IMR-90 (cell line): ENCODE measurements at regions not wholly inside any gene's neighbourhood (a gene's known extent, or its start where the extent isn't known, plus 50 kb on each side); places are given as distances from the start of the nearest gene placed in this dataset.

Experiments used
- ATAC-seq: fragments of 200-7000 bp; cut with Tn5 transposase; 2 replicates; pipeline ENCODE4 v1.9.1; 2020; ENCODE audit warnings: low read depth, mild to moderate bottlenecking, moderate library complexity
- BruUV-seq: library from RNA; stranded (reverse); fragments of 400-500 nt; replicated peaks from 2 replicates; lab custom pipeline; 2021; lab: Mats Ljungman, UMichigan
- CTCF ChIA-PET: fragments of 300-600 bp; formaldehyde crosslinking; extraction: SDS; loops from one replicate; lab custom pipeline; 2021; ENCODE audit warnings: antibody characterized with exemption; lab: Yijun Ruan, JAX
- POLR2A ChIA-PET: fragments of 300-600 bp; sonication (Branson Sonifier 250); formaldehyde crosslinking; loops from one replicate; lab custom pipeline; 2022; ENCODE audit warnings: antibody characterized with exemption; ENCODE audit not compliant: unreplicated experiment; lab: Charles Lee
- DNase-seq: peaks from one replicate; pipeline ENCODE4 v3.0.0; 2013
- H2AFZ ChIP-seq: replicated peaks from 2 replicates; pipeline ENCODE3; 2013; ENCODE audit warnings: low read length, mild to moderate bottlenecking; ENCODE audit not compliant: poor library complexity
- H2AK5ac ChIP-seq: 2 replicates; pipeline ENCODE4 v1.6.1; 2013; ENCODE audit warnings: low read depth, low read length, inconsistent platforms
- H2AK9ac ChIP-seq: replicated peaks from 2 replicates; pipeline ENCODE3; 2013; ENCODE audit warnings: mild to moderate bottlenecking, low read depth, low read length, moderate library complexity; ENCODE audit not compliant: poor library complexity
- H2BK120ac ChIP-seq: 2 replicates; pipeline ENCODE4 v1.6.1; 2013; ENCODE audit warnings: low read depth, low read length, inconsistent platforms
- H2BK15ac ChIP-seq: 3 replicates; pipeline ENCODE4 v1.6.1; 2013; ENCODE audit warnings: low read depth, low read length, inconsistent platforms
- H2BK20ac ChIP-seq: 2 replicates; pipeline ENCODE4 v1.6.1; 2013; ENCODE audit warnings: low read depth, mild to moderate bottlenecking, inconsistent platforms, low read length, moderate library complexity
- H2BK5ac ChIP-seq: 2 replicates; pipeline ENCODE4 v1.6.1; 2013; ENCODE audit warnings: mild to moderate bottlenecking, low read depth, low read length, inconsistent platforms; ENCODE audit not compliant: poor library complexity, severe bottlenecking
- H3K14ac ChIP-seq: replicated peaks from 2 replicates; pipeline ENCODE4 v1.6.1; 2013; ENCODE audit warnings: low read depth, low read length, inconsistent platforms
- H3K18ac ChIP-seq: 2 replicates; pipeline ENCODE4 v1.6.1; 2013; ENCODE audit warnings: low read depth, low read length, control low read depth
- H3K23ac ChIP-seq: 2 replicates; pipeline ENCODE4 v1.6.1; 2013; ENCODE audit warnings: low read depth, low read length, inconsistent platforms
- H3K27ac ChIP-seq: 2 replicates; pipeline ENCODE4 v1.5.1; 2013; ENCODE audit warnings: mild to moderate bottlenecking, control low read depth, low read length; ENCODE audit not compliant: insufficient read depth
- H3K27me3 ChIP-seq: 2 replicates; pipeline ENCODE4 v1.6.1; 2013; ENCODE audit warnings: low read length; ENCODE audit not compliant: control insufficient read depth, insufficient read depth
- H3K36me3 ChIP-seq: 2 replicates; pipeline ENCODE4 v1.6.1; 2013; ENCODE audit warnings: low read length, mixed read lengths; ENCODE audit not compliant: control insufficient read depth, insufficient read depth
- H3K4ac ChIP-seq: 2 replicates; pipeline ENCODE4 v1.6.1; 2013; ENCODE audit warnings: low read depth, low read length, inconsistent platforms
- H3K4me1 ChIP-seq: 2 replicates; pipeline ENCODE4 v1.6.1; 2013; ENCODE audit warnings: low read length, mixed read lengths; ENCODE audit not compliant: control insufficient read depth, insufficient read depth
- H3K4me2 ChIP-seq: 2 replicates; pipeline ENCODE4 v1.6.1; 2013; ENCODE audit warnings: low read depth, mild to moderate bottlenecking, control low read depth, low read length, moderate library complexity
- H3K4me3 ChIP-seq: 2 replicates; pipeline ENCODE4 v1.5.1; 2013; ENCODE audit warnings: low read depth, mild to moderate bottlenecking, control low read depth, low read length, moderate library complexity; ENCODE audit not compliant: insufficient read depth
- H3K56ac ChIP-seq: 2 replicates; pipeline ENCODE4 v1.6.1; 2013; ENCODE audit warnings: low read length, inconsistent platforms; ENCODE audit not compliant: insufficient read depth; ENCODE audit errors: extremely low read depth
- H3K79me1 ChIP-seq, 2 experiments: 2 replicates each; pipeline ENCODE4 v1.6.1; 2013; ENCODE audit warnings: low read length in 2 of 2, inconsistent platforms in 1 of 2, low read depth in 1 of 2
- H3K9ac ChIP-seq: 2 replicates; pipeline ENCODE4 v1.6.1; 2013; ENCODE audit warnings: low read depth, low read length, control low read depth
- H3K9me1 ChIP-seq: 2 replicates; pipeline ENCODE4 v1.6.1; 2013; ENCODE audit warnings: low read length, inconsistent platforms; ENCODE audit not compliant: insufficient read depth
- H3K9me3 ChIP-seq: 2 replicates; pipeline ENCODE4 v1.6.1; 2013; ENCODE audit warnings: low read length; ENCODE audit not compliant: control insufficient read depth, insufficient read depth
- H4K20me1 ChIP-seq: 2 replicates; pipeline ENCODE4 v1.6.1; 2013; ENCODE audit warnings: low read length, inconsistent platforms; ENCODE audit not compliant: insufficient read depth
- H4K5ac ChIP-seq: 2 replicates; pipeline ENCODE4 v1.6.1; 2013; ENCODE audit warnings: mild to moderate bottlenecking, low read depth, low read length, control low read depth
- H4K8ac ChIP-seq, 2 experiments: 2 replicates each; pipeline ENCODE4 v1.6.1; 2013; ENCODE audit warnings: low read depth in 2 of 2, low read length in 2 of 2, control low read depth in 1 of 2, inconsistent platforms in 1 of 2
- H4K91ac ChIP-seq: 2 replicates; pipeline ENCODE4 v1.6.1; 2013; ENCODE audit warnings: low read depth, low read length, inconsistent platforms; ENCODE audit not compliant: insufficient read depth
- BHLHE40 ChIP-seq: fragments of 150-350 bp; IDR thresholded peaks from 2 replicates; pipeline ENCODE4 v1.6.1; 2016; ENCODE audit warnings: mild to moderate bottlenecking, low read depth, low read length
- CEBPB ChIP-seq: IDR thresholded peaks from 2 replicates; pipeline ENCODE4 v1.6.1; 2012; ENCODE audit warnings: low read depth, low read length, improper control_type of control experiment
- CHD1 ChIP-seq: IDR thresholded peaks from 2 replicates; pipeline ENCODE4 v1.6.1; 2012; ENCODE audit warnings: low read depth, low read length, improper control_type of control experiment
- CTCF ChIP-seq: conservative IDR thresholded peaks from 2 replicates; pipeline ENCODE4 v1.5.1; 2012; ENCODE audit warnings: mild to moderate bottlenecking, low read depth, low read length, improper control_type of control experiment
- FOS ChIP-seq: fragments of 150-350 bp; IDR thresholded peaks from 2 replicates; pipeline ENCODE4 v1.6.1; 2016; ENCODE audit warnings: low read depth, low read length
- MAFK ChIP-seq: IDR thresholded peaks from 2 replicates; pipeline ENCODE4 v1.6.1; 2012; ENCODE audit warnings: low read depth, low read length, improper control_type of control experiment
- MAZ ChIP-seq: IDR thresholded peaks from 2 replicates; pipeline ENCODE4 v1.6.1; 2012; ENCODE audit warnings: low read depth, mild to moderate bottlenecking, low read length, improper control_type of control experiment, moderate library complexity, borderline replicate concordance
- MXI1 ChIP-seq: IDR thresholded peaks from 2 replicates; pipeline ENCODE4 v1.6.1; 2012; ENCODE audit warnings: low read depth, mild to moderate bottlenecking, low read length, moderate library complexity, borderline replicate concordance
- NFE2L2 ChIP-seq: fragments of 150-350 bp; IDR thresholded peaks from 2 replicates; pipeline ENCODE4 v1.6.1; 2016; ENCODE audit warnings: low read depth, mild to moderate bottlenecking, low read length
- POLR2A ChIP-seq: IDR thresholded peaks from 2 replicates; pipeline ENCODE4 v1.6.1; 2012; ENCODE audit warnings: mild to moderate bottlenecking, low read depth, low read length
- RAD21 ChIP-seq: IDR thresholded peaks from 2 replicates; pipeline ENCODE4 v1.6.1; 2012; ENCODE audit warnings: low read length, improper control_type of control experiment
- RCOR1 ChIP-seq: IDR thresholded peaks from 2 replicates; pipeline ENCODE4 v1.6.1; 2012; ENCODE audit warnings: mild to moderate bottlenecking, low read length, improper control_type of control experiment; ENCODE audit not compliant: insufficient replicate concordance
- RFX5 ChIP-seq: IDR thresholded peaks from 2 replicates; pipeline ENCODE4 v1.8.0; 2012; ENCODE audit warnings: low read depth, mild to moderate bottlenecking, low read length, moderate library complexity
- SMC3 ChIP-seq: fragments of 150-350 bp; IDR thresholded peaks from 2 replicates; pipeline ENCODE4 v1.6.1; 2016; ENCODE audit warnings: low read depth, mild to moderate bottlenecking, antibody characterized with exemption, low read length, moderate library complexity
- WGBS, 2 experiments: methylation state at CpG; one replicate each; pipeline versions ENCODE4 v1.1.5 to v1.1.7; 2013; ENCODE audit warnings: missing lambda C conversion rate in 2 of 2; ENCODE audit not compliant: insufficient read length in 1 of 2; ENCODE audit errors: extremely low coverage in 2 of 2; 5-methylcytosine and 5-hydroxymethylcytosine counted together
- dilution Hi-C: fragments of 300-500 bp; cut with HindIII; formaldehyde crosslinking; loops from one replicate; pipeline ENCODE4 v1.14.3; 2018; ENCODE audit warnings: low sequenced_read_pairs; ENCODE audit not compliant: unreplicated experiment
- in situ Hi-C: fragments of 300-500 bp; cut with MboI; formaldehyde crosslinking; loops from 3 replicates; pipeline ENCODE4 v1.14.3; 2019; ENCODE audit warnings: low sequenced_read_pairs, inconsistent platforms, mixed read lengths
- intact Hi-C: fragments of 100-400 bp; cut with micrococcal nuclease; formaldehyde crosslinking; loops from 2 replicates; pipeline ENCODE4 v1.10.0; 2022
- TF ChIP-seq, protein P1 (sequence below): fragments of 150-350 bp; IDR thresholded peaks from 2 replicates; pipeline ENCODE4 v1.6.1; 2017; ENCODE audit warnings: mild to moderate bottlenecking, antibody characterized with exemption, low read length, low read depth
- TF ChIP-seq, protein P2 (sequence below): fragments of 150-350 bp; IDR thresholded peaks from 2 replicates; pipeline ENCODE4 v1.6.1; 2016; ENCODE audit warnings: low read depth, mild to moderate bottlenecking, low read length, moderate library complexity, borderline replicate concordance

- Histone ChIP-seq H4K91ac (no peak overlapping the region), H3K9me3 (no peaks in the 10 kb centered on the region), H3K4ac (no peak overlapping the region), H2AK9ac (no peak overlapping the region), H3K27me3 (no peaks in the 10 kb centered on the region; the same call in 1 of the 2 replicates), H2BK20ac (no peak overlapping the region), H2BK120ac (no peak overlapping the region), H3K4me2 (no peak overlapping the region), H3K4me1 (peaks cover 11% of the 10 kb centered on the region), H3K14ac (no peak overlapping the region), H3K27ac (no peak overlapping the region), H2BK5ac (no peak overlapping the region), H3K56ac (no peak overlapping the region), H2AFZ (no peak overlapping the region), H3K23ac (no peak overlapping the region), H4K20me1 (no peaks in the 10 kb centered on the region), H2AK5ac (no peak overlapping the region), H4K8ac (no peak overlapping the region), H3K9me1 (peaks cover 8% of the 10 kb centered on the region), H4K5ac (no peak overlapping the region), H2BK15ac (no peak overlapping the region), H3K9ac (no peak overlapping the region), H3K79me1 (no peaks in the 10 kb centered on the region), H3K18ac (no peak overlapping the region), H3K36me3 (no peaks in the 10 kb centered on the region), H3K4me3 (no peak overlapping the region)
- in situ Hi-C loops: no loop called here
- dilution Hi-C loops: no loop called here
- BruUV-seq: no TSS peak
- POLR2A ChIA-PET: no interaction called here
- ATAC-seq: no peak
- CTCF ChIA-PET: interaction anchor here (0.6 kb wide), 1 partner anchor 10 kb away, joined by 3 read pairs; no protein-coding TSS in a partner anchor
- WGBS, 2 experiments: 100% methylated on average over 1 of the region's 2 CpGs; no CpG with 5 or more reads in 1 of the 2 experiments
- TF ChIP-seq RCOR1: no peak
- no peak for TF ChIP-seq CEBPB
- TF ChIP-seq MXI1: no peak
- TF ChIP-seq BHLHE40: no peak
- TF ChIP-seq NFE2L2: no peak
- TF ChIP-seq MAZ: no peak
- no peak for TF ChIP-seq RFX5
- TF ChIP-seq MAFK: no peak
- TF ChIP-seq, protein P1, sequence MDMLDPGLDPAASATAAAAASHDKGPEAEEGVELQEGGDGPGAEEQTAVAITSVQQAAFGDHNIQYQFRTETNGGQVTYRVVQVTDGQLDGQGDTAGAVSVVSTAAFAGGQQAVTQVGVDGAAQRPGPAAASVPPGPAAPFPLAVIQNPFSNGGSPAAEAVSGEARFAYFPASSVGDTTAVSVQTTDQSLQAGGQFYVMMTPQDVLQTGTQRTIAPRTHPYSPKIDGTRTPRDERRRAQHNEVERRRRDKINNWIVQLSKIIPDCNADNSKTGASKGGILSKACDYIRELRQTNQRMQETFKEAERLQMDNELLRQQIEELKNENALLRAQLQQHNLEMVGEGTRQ: no peak
- TF ChIP-seq RAD21: no peak
- no peak for TF ChIP-seq CTCF
- no peak for TF ChIP-seq FOS
- no peak for TF ChIP-seq SMC3
- TF ChIP-seq POLR2A: no peak
- TF ChIP-seq, protein P2, sequence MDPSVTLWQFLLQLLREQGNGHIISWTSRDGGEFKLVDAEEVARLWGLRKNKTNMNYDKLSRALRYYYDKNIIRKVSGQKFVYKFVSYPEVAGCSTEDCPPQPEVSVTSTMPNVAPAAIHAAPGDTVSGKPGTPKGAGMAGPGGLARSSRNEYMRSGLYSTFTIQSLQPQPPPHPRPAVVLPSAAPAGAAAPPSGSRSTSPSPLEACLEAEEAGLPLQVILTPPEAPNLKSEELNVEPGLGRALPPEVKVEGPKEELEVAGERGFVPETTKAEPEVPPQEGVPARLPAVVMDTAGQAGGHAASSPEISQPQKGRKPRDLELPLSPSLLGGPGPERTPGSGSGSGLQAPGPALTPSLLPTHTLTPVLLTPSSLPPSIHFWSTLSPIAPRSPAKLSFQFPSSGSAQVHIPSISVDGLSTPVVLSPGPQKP: no peak
- TF ChIP-seq CHD1: no peak
- DNase-seq: no peak
- intact Hi-C loops: no loop called here
These were observed 57.9 kb upstream of the RMDN2 start for GRCh38 chr2:37867166-37867565.
